NCI-H226 (cell line): ENCODE measurements at regions not wholly inside any gene's neighbourhood (a gene's known extent, or its start where the extent isn't known, plus 50 kb on each side); places are given as distances from the start of the nearest gene placed in this dataset.
"Not testable (repeated sequence)": the region's sequence is repeated elsewhere in the genome, so short reads cannot be mapped to it uniquely, and the experiment has no call there.

Experiments
- DNase-seq: peaks from one replicate; pipeline ENCODE4 v3.0.0-alpha.2; 2015

DNA sequence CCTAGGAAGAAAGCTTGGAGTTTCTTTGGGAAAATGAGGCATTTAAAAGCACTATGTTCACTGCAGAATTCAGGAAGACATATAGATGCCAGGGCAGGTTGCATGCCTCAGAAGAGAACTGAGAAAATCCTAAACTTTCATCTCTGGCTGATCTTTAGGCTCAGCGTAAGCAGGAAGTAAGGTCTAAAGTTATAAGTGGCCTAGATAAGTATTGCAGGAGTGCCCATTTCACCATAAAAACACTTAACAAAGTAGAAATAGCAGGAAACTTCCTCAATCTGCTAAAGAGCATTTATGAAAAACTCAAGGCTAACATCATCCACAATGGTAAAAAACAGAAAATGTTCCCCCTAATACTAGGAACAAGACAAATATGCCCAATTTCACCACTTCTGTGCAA, 320.3 kb downstream of the BMP2 start:
- DNase-seq, result no peak

DNA sequence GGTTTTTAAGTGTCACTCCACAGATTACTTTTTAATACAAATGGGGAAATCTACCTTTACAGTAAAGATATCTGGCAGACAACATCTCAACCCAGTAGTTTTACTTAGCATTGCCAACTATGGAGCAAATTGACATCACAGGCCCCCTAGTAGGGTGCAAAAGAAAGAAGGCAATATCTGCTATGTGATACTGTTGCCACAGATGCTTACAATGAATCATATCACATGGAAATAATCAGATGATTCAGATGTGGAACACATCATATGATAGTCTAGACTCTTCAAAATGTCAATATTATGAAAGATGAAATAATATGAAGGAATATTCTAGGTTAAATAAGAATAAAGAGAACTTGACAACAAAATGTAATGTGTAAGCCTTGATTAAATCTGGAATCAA, 322.5 kb downstream of the BMP2 start:
- DNase-seq, result no peak

DNA sequence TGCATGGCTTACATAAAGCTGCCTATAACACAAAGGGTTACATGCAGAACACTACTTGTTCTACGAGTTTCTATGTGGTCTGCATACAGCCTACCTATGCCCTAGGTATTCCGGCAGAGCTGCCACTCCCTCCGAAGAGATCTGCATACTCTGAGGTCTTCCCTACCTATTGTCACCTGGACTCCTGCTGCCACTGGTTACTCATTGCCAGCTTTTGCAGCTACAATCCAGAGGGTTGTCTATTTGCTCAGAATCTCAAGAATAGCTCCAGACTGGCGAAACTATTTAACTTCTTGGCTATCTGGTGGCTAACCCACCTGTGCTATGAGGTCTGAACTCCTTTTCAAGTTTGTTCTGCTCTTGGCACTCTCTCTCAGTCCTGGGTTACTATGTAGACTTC, 323.3 kb downstream of the BMP2 start:
- DNase-seq, result no peak

DNA sequence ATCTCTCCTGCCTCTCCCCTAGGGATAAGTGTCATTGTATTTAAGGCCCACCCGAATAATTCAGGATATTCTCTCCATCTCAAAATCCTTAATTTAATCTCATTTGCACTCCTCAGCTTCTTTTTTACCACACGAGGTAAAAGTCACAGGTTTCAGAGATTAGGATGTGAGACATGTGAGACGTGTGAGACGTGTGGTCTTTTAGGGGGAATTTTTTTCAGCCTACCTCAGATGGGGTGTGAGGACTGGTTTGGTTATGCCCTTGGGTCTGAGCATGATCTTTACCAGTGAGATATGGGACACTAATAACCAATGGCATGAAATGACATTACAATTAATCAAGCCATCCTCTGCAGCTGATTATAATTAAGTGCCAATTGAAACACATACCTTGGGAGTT, 324.2 kb downstream of the BMP2 start:
- no peak for DNase-seq

DNA sequence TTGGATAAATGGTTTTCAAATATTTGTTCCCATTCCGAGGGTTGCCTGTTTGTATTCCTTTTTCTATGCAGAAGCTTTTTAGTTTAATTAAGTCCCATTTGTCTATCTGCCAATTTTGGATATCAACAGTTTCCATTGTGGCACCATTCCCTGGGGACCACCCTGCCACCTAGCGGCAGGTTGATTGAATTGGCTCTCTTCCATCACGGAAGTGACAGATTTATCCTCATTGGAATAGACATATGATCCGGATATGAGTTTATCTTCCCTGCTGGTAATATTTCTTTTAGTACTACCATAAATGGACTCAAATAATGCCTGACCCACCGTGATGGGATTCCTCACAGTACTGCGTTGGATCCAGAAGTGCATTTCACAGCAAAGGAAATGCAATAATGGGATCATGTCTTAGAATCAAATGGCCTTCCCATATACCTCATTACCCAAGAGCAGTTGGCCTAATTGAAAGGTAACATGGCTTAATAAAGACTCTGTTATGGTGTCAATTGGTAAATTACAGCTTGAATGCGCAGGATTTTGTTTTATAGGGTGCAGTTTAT, 327.0 kb downstream of the BMP2 start:
- DNase-seq, result no peak

DNA sequence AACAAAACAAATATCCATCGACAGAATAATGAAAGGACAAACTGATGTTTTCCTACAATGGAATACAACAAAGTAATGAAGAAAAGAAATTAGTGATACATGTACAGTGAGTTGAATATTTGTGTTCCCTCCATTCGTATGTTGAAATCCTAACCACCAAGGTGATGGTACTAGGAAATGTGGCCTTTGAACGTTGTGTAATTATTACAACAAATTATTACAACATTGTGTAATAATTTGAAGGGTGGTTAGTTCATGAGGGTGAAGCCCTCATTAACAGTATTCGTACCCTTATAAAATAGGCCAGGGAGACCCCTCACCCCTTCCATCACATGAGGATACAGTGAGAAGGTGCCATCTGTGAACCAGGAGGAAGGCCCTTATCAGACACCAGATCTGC, 339.4 kb downstream of the BMP2 start:
- DNase-seq, result no peak

DNA sequence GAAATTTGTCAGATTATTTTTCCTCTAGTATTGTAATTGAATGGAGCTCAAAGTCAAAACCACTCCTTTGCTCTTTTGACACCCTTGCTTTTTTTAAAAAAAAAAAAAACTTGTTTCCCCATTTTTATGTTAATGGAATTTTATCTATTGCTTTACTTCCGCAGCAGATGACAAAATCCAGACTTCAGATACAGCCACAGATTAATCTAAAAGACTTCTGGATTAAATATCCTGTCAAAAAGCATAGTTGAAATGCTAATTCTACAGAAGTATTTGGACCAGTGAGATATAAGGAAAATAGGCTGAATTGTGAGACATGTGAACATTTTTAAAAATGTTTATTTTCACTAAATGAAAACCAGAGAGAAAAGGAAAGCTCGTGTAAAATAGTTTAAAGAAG, 341.4 kb downstream of the BMP2 start:
- no peak for DNase-seq

DNA sequence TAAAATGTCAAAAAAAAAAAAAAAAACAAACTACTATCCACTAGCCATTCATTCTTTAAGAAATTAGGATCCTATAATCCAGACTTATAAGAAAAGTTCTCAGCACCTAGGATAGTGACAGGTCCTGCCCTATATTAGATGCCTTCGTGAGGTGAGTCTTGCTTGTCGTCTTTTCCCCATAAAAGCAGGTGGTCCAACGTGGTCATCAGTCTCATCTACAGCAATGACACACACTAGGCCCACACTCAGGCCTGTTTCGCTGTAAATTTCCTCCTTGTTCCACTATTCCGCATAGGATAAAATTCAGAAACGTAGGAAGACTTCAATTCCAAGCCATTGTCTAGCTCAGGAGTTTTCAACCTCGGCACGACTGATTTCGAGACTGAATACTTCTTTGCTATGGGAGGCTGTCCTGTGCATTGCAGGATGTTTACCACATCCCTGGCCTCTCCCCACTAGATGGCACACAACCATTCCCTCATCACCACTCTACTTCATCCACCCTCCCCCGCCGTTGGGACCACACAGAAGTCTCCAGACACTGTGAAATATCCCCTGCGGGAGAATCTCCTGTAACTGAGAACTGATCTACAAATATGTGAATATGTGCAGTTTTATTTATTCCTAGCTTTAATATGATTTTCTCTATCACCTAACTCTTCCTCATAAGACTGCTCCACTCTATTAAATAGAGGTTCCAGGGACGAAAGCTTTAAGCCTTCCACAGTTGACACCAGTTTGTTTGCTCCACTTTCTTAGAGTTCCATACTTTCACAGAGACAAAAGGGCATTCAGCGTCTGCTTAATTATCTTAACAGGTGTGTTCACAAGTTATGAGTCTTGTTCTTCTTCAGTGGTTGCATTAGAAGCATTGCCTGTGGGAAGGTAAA, 346.3 kb downstream of the BMP2 start:
- DNase-seq, result no peak

DNA sequence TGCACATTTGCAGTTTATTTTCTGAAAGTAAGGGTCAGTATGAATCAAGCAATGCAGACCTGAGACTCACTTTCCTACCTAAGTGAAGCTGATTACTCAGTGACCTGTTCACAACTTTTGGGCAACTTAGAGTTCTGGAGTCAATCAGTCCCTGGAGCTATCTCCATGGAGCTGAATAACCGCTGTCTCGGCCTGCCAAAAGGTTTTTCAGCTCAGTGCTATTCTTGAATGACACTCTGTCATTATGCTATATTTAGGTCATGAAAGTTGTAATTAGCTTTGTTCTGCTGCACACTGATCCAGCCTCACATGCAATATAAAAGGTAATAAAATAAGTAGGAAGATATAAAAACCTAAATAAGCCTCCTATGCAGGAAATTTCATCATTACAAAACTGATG, 356.0 kb downstream of the BMP2 start:
- no peak for DNase-seq

DNA sequence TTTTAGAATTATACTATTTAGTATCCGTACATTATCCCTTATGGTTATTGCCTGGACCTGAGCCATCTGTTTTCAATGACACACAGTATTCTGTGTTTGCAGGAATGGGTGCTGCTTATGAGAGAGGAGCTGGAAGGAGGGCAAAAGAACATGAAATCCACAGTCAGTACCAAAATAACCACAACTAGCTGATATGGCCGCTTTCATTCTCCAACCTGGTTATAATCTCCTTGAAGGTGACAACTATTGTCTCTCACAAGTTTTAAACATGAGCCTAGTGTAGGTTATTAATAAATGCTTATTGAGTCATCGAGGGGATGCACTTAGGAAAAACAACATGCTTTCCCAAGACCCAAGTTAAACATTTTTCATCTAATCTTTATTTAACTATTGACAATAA, 356.6 kb downstream of the BMP2 start:
- DNase-seq, result no peak

DNA sequence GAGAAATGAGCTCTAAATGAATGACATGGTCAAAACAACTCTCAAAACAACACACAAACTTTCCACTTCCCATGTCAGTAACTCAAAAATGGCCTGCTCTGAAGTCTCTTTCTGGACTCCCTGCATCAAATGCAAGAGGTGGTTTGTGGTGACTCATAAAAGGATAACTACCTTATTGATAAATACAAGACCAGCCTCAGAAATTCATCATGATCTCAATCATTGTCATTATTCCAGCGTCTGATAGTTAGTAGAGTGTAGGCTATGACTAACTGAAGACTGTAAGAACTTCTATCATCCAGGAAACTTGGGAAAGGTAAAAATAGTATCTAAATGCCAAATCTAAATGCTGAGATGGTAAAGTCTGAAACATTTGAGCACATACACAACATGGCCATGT, 369.4 kb downstream of the BMP2 start:
- no peak for DNase-seq

DNA sequence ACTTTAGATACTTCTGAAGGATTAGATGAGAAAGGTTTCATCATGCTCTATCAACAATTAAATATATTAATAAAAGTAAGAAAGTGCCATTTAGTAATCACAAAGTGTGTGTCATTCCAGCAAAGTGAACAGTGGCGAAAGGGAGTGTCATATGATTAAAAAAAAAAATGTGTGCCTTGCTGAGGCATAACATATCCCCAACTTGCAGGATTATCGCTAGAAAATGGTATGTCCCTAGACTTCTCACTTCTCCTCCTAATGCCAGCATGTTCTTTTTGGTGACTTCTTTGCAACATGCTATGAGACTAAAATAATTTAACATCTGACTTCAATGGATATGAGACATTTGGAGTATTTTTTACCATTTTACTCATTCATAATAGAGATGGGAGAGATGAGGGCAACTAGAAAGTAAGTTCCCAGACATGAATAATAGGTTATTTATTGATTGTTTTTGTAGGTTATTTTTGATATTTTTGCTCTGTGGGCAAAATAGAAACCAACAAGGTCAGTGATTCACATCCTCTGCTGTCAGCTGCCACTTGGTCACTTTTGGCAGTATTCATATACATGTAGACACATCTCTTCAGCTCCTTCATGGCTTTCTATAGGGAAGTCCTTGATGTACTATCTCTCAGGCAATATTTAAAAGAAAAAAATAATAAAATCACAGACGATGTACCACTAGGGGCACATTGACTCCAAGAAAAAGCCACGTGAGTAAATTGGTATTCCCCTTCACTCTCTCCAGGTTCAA, 370.1 kb downstream of the BMP2 start:
- DNase-seq, result no peak

DNA sequence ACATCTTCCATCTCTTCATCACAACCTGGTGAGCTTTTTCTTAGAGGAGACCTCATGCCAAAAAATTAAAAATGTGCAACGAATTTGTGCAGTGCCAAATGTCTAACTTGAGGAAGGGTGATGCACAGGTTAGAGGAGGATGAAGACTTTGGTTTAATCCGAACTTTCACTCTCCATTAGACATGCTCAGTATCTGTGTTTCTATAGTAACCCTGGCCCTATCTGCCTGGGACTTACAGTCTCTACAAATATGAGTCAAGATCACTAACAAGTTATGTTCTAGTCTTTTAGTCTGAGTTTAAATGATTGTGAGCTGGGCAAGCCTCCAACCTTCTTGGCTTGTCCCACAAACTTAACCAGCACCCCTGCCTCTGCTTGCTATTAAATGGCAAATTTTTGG, 377.0 kb downstream of the BMP2 start:
- DNase-seq, result no peak

DNA sequence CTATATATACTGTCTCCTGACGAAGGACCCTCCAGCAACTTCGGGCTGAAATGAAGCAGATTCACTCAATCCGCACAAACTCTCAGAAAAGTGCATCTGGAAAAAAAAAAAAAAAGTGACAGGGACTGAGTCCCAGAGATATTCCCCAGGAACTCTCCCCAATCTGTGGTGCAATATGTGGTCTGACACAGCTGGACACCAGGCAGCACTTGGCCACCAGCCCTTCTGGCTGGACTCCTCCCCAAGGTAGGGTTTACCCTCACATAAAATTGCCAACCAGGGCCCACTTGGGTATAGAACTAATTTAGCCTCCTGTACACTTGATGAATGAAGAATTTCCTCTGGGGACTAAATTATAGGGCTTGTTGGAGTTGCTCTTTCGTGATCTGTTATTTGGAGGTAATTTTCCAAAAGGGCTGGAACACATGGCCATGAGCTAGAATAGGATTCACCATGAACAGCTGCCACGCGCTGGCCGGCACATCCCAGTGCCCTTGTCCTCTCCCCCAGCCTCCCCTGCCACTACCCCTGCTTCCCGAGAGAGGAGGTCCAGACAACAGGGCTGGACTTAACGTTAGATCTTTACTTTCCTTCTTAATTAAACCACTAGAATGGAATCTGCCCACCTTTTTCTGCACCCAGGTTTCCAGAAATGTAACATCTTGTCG, 379.2 kb downstream of the BMP2 start:
- no peak for DNase-seq

DNA sequence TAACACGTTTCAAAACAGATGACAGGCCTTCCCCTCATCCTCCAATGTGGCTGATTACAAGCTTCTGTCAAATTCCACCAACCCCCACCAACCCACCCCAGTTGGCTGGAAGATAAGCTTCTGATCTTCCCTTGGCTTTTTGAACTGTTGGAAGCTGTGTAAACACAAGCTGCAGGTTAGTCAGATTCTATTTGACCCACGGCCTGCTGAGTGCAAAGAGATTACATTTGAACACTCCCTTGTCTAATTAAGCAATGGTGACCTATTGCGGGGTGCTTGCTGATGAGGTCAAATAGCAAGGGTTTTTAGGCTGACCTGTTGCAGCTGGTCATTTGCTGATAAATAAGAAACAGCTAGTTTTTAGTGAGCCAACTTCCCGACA, 379.7 kb downstream of the BMP2 start:
- DNase-seq, result no peak

DNA sequence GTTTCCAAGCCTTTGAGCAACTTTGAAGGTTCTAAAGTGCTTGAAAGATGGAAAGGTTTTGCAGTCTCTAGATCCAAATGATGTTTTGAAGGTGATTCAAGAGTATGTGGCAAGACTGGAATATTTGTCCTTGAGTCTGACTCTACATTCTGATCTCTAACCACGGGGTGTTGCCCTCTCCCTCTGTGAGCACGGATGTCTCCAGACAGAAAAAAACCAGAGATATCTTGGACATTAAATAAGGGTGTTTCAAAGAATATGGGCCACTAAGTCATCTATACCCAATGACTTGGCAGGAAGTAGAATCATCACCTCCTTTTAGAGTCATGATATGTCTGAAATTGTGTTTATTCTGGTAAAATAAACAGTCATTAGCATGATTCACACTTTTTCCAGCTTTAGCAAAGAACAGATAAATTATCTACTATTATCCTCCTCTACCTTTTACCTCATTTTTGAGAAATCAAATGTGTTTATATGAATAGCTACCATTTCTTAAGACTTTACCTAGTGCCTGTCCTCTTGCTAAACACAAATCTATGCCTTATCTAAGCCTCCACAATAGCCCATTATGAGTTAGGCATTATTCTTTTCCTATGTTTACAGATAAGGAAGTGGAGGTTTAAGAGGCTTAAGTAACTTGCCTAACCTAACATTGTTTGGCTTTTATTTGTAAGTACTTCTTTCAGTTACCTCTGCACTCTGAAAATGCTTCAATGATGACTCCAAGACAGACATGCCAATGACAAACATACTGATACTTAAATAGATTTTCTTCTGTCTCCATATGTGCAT, 384.4 kb downstream of the BMP2 start:
- peak; percentile 68 for DNase-seq

DNA sequence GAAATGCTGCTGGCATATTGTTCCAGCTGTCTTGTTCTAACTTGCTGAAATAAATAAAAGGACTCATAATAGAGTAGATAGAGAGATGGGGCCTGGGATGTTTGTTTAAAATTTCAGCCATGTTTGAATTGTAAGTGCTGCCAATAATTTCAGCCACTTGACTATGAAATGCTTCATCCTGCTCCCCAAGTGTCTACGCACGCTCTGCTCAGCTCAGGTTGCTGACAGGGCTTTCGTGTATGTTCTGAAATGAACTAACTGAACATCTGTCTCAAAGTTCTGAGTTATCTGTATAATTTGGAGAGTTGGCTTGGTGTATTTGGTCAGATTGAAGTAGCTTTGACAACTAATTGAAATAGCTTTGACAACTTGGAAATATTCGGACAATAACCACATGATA, 387.8 kb downstream of the BMP2 start:
- no peak for DNase-seq

DNA sequence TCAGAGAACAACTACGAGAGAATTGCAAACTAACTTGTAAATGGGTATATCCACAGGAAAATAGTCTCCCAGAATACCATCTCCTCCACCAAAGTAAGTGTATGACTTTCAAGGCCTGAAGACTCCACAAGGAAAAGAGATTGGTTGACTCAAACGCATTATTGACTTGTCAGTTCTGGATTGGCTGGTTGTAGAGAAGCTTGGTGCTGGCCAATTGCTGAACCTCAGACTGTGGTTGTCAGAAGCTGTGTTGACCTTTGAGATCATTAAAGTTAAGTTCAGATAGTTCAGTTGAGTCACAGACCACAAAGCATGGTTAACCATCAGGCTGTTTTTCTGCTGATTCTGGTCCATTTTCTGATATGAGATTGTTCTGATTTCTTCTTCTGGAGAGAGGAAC, 388.3 kb downstream of the BMP2 start:
- no peak for DNase-seq

DNA sequence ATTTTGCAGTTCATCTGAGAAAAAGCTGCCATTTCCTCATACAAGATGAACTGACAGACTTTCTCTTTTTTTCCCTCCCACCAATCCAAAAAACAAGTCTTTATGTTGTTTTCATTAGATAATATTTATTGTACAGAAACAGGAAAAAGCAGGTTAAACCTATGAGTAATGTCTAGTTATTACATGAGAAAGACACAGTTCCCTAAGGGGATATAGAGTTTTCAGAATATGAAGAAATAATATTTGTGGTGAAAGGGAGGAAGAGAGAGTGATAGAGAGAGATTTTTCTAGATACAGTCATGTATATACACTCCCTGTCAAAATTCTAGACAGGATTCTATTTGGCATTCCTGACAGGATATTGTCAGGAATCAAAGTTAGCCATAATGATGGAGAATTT, 392.4 kb downstream of the BMP2 start:
- peak; percentile 62 for DNase-seq

DNA sequence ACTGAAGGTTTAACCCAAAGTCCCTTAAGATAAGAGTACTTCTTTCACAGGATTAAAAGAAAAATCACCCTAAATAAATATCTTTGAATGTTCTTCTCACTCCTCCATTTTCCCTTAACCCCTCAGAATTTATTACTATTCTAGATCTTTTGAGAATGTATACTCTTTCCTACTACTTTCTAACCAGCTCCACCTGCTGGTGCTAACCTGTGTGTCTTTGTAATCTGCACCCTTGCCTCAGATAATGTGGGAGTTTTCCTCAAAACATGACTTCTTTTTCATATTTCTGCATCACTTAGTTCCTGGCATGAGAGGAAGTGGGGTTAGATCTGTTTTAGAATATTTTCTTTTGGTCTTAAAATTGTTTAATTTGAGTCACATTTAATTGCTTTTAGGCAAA, 394.2 kb downstream of the BMP2 start:
- DNase-seq, result peak; percentile 25

DNA sequence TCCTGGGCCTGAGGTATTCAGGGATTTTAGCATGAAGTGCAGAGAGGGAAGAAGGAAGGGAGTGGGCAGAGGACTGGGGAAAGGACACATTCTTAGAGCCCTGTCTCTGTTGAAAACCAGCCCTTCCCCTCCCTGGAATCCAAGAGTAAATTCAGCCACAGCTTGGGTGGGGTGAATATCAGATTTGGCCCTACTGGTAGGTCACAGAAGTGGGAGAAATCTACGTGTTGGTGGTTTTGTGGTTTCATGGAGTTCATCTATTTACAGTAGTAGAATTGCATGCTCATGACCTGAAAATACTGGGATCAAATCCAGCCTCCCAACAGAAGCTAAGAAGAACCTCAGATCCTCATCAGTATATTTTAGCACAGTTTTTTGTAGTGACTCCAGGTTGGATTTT, 404.4 kb downstream of the BMP2 start:
- DNase-seq, result peak; percentile 83

DNA sequence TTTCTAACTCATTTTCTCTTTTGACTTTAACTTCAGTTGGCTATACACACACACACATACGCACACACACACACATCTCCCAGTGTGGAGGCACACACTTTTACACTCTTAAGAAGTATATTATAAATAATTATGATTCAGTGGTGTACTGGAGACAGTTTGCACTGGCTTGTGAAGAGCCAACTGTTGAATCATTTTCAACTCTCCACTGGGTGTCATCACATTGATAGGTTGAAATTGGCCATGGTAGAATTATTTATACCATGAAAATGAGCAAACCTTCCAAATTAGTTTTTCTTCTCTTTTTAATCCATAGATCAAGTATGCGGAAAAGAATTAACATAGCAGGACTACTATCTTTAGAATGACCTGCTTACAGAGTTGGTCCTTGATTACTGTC, 407.1 kb downstream of the BMP2 start:
- DNase-seq, result no peak

DNA sequence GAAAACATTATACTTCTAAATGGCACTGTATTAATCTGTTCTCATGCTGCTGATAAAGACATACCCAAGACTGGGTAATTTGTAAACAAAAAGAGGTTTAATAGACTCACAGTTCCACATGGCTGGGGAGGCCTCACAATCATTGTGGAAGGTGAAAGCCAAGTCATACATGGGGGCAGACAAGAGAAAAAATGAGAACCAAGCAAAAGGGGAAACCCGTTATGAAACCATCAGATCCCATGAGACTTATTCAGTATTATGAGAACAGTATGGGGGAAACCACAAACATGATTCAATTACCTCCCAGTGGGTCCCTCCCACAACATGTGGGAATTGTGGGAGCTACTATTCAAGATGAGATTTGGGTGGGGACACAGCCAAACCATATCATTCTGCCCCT, 408.3 kb downstream of the BMP2 start:
- DNase-seq, result not testable (repeated sequence)
